ENCODE measurements at regions not wholly inside any gene's neighbourhood (a gene's known extent, or its start where the extent isn't known, plus 50 kb on each side); places are given as distances from the start of the nearest gene placed in this dataset.

- intact Hi-C loops (cut with micrococcal nuclease) (no loop called here), dilution Hi-C loops (cut with MboI; ENCODE audit: extremely low pct_ligation_motif_present, low sequenced_read_pairs) (no loop called here)
- ChIA-PET CTCF (interaction anchor here (0.7 kb wide), 1 partner anchor 48 kb away, joined by 3 read pairs; no protein-coding TSS in a partner anchor), POLR2A (no interaction called here)
- BruUV-seq (replicated peaks): no TSS peak
- Histone ChIP-seq H3K27ac (ENCODE audit: insufficient read depth, low read depth, low read length) (no peak overlapping the region), H2AFZ (ENCODE audit: low read depth, low read length) (no peak overlapping the region), H3K9me3 (replicated peaks; ENCODE audit: control insufficient read depth, insufficient read depth, low read length) (no peaks in the 10 kb centered on the region), H3K4me2 (ENCODE audit: insufficient read depth, low read length) (no peak overlapping the region), H3K9me1 (replicated peaks; ENCODE audit: control insufficient read depth, extremely low read depth, insufficient read depth, low read length) (no peaks in the 10 kb centered on the region), H3K4me3 (replicated peaks in 1 of 3; ENCODE audit: insufficient read depth in 1 of 3, low read depth in 1 of 3, low read length in 3 of 3) (no peak overlapping the region), H3K4me1 (ENCODE audit: control insufficient read depth, extremely low read depth, insufficient read depth, low read length) (no peaks in the 10 kb centered on the region), H4K20me1 (replicated peaks; ENCODE audit: control insufficient read depth, extremely low read depth, insufficient read depth, low read length) (no peaks in the 10 kb centered on the region), H3K79me2 (ENCODE audit: control insufficient read depth, insufficient read depth, low read length) (no peaks in the 10 kb centered on the region), H3K36me3 (ENCODE audit: control insufficient read depth in 2 of 2, extremely low read depth in 1 of 2, insufficient read depth in 2 of 2, low read length in 2 of 2) (no peaks in the 10 kb centered on the region), H3K9ac (replicated peaks; ENCODE audit: extremely low read depth, insufficient read depth, low read length) (no peak overlapping the region), H3K27me3 (ENCODE audit: control insufficient read depth in 2 of 2, insufficient read depth in 2 of 2, low read length in 2 of 2) (peaks cover 0 to 2% of the 10 kb centered on the region in 2 experiments)
- DNase-seq (ENCODE audit: low read depth, low spot score) (no peak), FAIRE-seq (no peak)
- no peak for TF ChIP-seq JUN (IDR thresholded peaks at IDR 0.05; ENCODE audit: borderline replicate concordance, insufficient read depth, insufficient read length, low read depth)
- no peak for TF ChIP-seq MAX (IDR thresholded peaks at IDR 0.05; ENCODE audit: insufficient read depth, insufficient read length)
- no peak for TF ChIP-seq POLR2A (IDR thresholded peaks at IDR 0.05; ENCODE audit: low read depth, low read length)
- no peak for TF ChIP-seq MYC (IDR thresholded peaks at IDR 0.05; ENCODE audit: low read depth, low read length)
- TF ChIP-seq FOS (IDR thresholded peaks at IDR 0.05; ENCODE audit: borderline replicate concordance, insufficient read depth, low read length): no peak
- TF ChIP-seq GATA2 (IDR thresholded peaks at IDR 0.05; ENCODE audit: insufficient read depth, insufficient read length, low read depth, low read length): no peak
- TF ChIP-seq CTCF (IDR thresholded peaks at IDR 0.05; ENCODE audit: extremely low read depth in 1 of 2, insufficient read depth in 1 of 2, low read depth in 1 of 2, low read length in 2 of 2): no peak
- TF ChIP-seq POLR2AphosphoS5 (IDR thresholded peaks at IDR 0.05; ENCODE audit: insufficient read depth, low read depth, low read length): no peak
- TF ChIP-seq EZH2 (IDR thresholded peaks at IDR 0.05; ENCODE audit: borderline replicate concordance, low read depth, low read length, severe bottlenecking): no peak
Observed at GRCh38 chr5:154544646-154545045, 66.6 kb upstream of the HAND1 start.

All from endothelial cell of umbilical vein (primary cell).